ENCODE measurements at regions not wholly inside any gene's neighbourhood (a gene's known extent, or its start where the extent isn't known, plus 50 kb on each side); places are given as distances from the start of the nearest gene placed in this dataset.

DNA sequence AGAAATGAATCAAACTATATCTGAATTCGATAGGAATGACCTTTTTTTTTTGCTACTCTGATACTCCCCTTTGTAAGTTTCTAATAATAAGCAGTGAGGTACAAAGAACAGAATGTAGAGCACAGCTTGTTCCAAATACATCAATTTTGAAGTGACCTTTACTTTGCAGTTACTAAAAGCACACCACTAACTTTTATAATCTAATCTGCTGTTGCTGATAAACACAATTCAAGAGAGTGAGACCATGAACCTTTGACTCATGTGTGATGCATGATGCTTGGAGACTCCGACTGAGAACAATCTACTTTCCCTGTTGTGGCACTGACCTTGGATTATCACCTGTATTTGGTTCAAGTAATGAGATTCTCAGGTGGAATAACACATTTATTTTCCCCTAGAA lies 91.6 kb upstream of the GNPDA2 start:
- no peak for DNase-seq (ENCODE audit: low read depth, low spot score)
- TF ChIP-seq, protein P1, sequence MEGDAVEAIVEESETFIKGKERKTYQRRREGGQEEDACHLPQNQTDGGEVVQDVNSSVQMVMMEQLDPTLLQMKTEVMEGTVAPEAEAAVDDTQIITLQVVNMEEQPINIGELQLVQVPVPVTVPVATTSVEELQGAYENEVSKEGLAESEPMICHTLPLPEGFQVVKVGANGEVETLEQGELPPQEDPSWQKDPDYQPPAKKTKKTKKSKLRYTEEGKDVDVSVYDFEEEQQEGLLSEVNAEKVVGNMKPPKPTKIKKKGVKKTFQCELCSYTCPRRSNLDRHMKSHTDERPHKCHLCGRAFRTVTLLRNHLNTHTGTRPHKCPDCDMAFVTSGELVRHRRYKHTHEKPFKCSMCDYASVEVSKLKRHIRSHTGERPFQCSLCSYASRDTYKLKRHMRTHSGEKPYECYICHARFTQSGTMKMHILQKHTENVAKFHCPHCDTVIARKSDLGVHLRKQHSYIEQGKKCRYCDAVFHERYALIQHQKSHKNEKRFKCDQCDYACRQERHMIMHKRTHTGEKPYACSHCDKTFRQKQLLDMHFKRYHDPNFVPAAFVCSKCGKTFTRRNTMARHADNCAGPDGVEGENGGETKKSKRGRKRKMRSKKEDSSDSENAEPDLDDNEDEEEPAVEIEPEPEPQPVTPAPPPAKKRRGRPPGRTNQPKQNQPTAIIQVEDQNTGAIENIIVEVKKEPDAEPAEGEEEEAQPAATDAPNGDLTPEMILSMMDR (IDR thresholded peaks at IDR 0.05; ENCODE audit: low read depth, low read length), result no peak
- in situ Hi-C loops (cut with HindIII; ENCODE audit: low sequenced_read_pairs), result no loop called here
- H3K4me3 ChIP-seq (ENCODE audit: low read depth, low read length), result no peak overlapping the region

DNA sequence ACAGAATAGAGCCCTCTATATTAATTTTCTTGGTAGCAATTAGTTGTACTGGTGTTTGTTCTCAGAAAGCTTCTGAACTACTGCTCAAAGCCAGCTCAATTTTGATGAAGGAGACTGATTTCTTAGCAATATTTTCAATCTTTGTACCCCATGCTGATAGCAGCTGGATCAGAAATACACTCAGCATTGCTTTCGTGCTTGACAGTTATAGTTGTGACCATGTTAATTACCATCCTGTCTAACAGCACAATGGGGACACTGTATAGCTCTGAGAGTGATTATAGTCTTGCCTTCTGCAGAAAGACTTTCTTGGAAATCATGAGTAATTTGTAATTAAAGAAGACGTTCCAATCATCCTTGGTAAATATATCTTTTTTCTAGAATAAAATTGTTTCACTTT lies 79.7 kb upstream of the GNPDA2 start:
- no peak for DNase-seq (ENCODE audit: low read depth, low spot score)
- H3K4me3 ChIP-seq (ENCODE audit: low read depth, low read length), result no peak overlapping the region
- TF ChIP-seq, protein P1 (IDR thresholded peaks at IDR 0.05; ENCODE audit: low read depth, low read length), result no peak
- in situ Hi-C loops (cut with HindIII; ENCODE audit: low sequenced_read_pairs), result no loop called here

DNA sequence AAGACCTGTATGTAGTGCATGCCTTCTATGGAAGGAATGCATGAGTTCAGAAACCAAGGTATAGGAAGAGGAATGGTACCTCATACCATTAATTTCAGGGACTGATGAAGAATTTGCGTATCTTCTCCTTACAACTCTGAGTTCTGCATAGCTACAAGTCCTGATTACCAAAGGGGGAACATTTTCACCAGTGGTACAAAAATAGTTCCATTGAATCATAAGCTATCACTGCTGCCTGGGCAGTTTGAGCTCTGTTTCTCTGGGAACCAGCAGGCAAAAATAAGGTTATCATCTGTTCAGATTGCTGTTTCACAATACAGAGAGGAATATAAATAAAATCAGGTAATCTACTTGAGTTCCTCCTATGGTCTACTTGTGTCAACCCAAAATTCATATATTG lies 77.9 kb upstream of the GNPDA2 start:
- no peak overlapping the region for H3K4me3 ChIP-seq (ENCODE audit: low read depth, low read length)
- in situ Hi-C loops (cut with HindIII; ENCODE audit: low sequenced_read_pairs), result no loop called here
- TF ChIP-seq, protein P1 (IDR thresholded peaks at IDR 0.05; ENCODE audit: low read depth, low read length), result no peak
- no peak for DNase-seq (ENCODE audit: low read depth, low spot score)

DNA sequence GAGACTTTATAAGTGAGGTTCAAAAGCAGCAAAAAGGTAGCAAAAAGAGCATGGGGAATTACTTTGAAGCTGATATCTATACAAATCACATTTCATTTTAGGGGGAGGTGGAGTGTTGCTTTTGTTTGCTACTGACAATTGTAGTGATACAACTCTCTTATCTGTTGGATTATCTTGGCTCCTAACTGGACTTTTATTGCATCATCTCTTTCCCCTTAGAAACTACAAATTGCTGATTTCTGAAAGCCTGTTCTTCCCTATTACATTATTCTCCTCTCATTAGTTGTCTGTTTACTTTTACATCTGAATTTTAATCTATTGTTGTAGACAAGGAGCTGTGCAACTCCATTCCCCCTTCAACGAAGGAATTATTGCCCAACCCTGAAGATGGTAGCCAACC lies 75.0 kb upstream of the GNPDA2 start:
- in situ Hi-C loops (cut with HindIII; ENCODE audit: low sequenced_read_pairs), result no loop called here
- TF ChIP-seq, protein P1 (IDR thresholded peaks at IDR 0.05; ENCODE audit: low read depth, low read length), result no peak
- H3K4me3 ChIP-seq (ENCODE audit: low read depth, low read length), result no peak overlapping the region
- no peak for DNase-seq (ENCODE audit: low read depth, low spot score)

DNA sequence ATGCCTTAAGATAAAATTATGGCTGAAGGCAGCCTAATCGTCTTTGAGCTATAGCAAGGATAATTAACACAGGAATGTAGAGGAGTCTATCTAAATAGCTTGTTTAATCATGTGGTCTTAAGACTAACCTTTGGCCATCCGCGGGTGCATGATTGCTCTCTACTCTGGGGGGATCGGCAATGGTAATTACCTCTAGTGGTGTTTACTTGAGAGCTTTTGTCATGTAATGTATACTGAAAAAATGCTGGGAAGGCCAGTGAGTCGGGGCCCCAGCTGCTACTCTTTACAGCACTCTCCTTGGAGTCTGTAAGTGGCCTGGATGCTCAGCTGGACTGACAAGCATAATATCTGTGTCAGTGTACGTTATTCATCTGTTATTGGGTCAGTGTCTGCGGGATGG lies 65.5 kb upstream of the GNPDA2 start:
- in situ Hi-C loops (cut with HindIII; ENCODE audit: low sequenced_read_pairs), result no loop called here
- DNase-seq (ENCODE audit: low read depth, low spot score), result no peak

DNA sequence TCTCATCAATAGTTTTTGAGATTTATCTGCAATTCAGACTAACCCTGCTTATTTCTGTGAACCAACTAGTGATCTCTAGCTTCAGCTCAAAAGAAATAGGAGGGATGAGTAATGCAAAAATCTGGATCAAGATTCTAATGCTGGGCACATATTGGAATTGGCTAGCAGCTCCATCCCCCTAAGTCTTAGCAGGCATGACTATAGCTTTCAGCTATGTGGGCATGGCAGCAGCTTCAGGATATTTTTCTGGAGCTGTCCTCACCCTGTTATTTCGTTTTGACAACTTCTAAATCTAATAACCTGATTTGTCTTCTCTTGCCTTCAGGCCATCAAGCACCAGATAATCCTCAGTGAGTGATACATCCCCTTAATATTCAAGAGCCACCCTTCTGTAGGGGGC lies 50.8 kb upstream of the GNPDA2 start:
- TF ChIP-seq, protein P1 (IDR thresholded peaks at IDR 0.05; ENCODE audit: low read depth, low read length), result no peak
- in situ Hi-C loops (cut with HindIII; ENCODE audit: low sequenced_read_pairs), result no loop called here

More for the DNA sequence above, 65.5 kb upstream of the GNPDA2 start:
- H3K4me3 ChIP-seq (ENCODE audit: low read depth, low read length), result no peak overlapping the region
- TF ChIP-seq, protein P1 (IDR thresholded peaks at IDR 0.05; ENCODE audit: low read depth, low read length), result no peak

More for the DNA sequence above, 50.8 kb upstream of the GNPDA2 start:
- H3K4me3 ChIP-seq (ENCODE audit: low read depth, low read length), result no peak overlapping the region
- no peak for DNase-seq (ENCODE audit: low read depth, low spot score)
